Hepatic stellate cell (primary cell): ENCODE measurements at regions not wholly inside any gene's neighbourhood (a gene's known extent, or its start where the extent isn't known, plus 50 kb on each side); places are given as distances from the start of the nearest gene placed in this dataset.

ENCODE experiments used
- DNase-seq: peaks from one replicate; pipeline ENCODE4 v3.0.0; 2011; ENCODE audit warnings: low spot score

- no peak for DNase-seq
These were observed 588.3 kb upstream of the LMCD1 start for GRCh38 chr3:7913283-7913682.

- no peak for DNase-seq
These were observed 586.3 kb upstream of the LMCD1 start for GRCh38 chr3:7915356-7915755.

GRCh38 chr3:7917443-7918151 lies 584.0 kb upstream of the LMCD1 start:
- DNase-seq = no peak

GRCh38 chr3:7920211-7920610 lies 581.4 kb upstream of the LMCD1 start:
- DNase-seq = no peak

GRCh38 chr3:7924228-7924627 lies 577.4 kb upstream of the LMCD1 start:
- DNase-seq = no peak

GRCh38 chr3:7927015-7927414 lies 574.6 kb upstream of the LMCD1 start:
- no peak for DNase-seq

- DNase-seq = no peak
These were observed 573.8 kb upstream of the LMCD1 start for GRCh38 chr3:7927864-7928263.

GRCh38 chr3:7929319-7929889 lies 572.2 kb upstream of the LMCD1 start:
- no peak for DNase-seq

- no peak for DNase-seq
These were observed 567.3 kb upstream of the LMCD1 start for GRCh38 chr3:7934362-7934761.

GRCh38 chr3:7947930-7948329 lies 553.7 kb upstream of the LMCD1 start:
- no peak for DNase-seq

- DNase-seq = no peak
These were observed 550.7 kb upstream of the LMCD1 start for GRCh38 chr3:7950890-7951289.

GRCh38 chr3:7953449-7954014 lies 548.1 kb upstream of the LMCD1 start:
- DNase-seq = no peak

GRCh38 chr3:7957024-7957423 lies 544.6 kb upstream of the LMCD1 start:
- DNase-seq = no peak

- DNase-seq = no peak
These were observed 542.5 kb upstream of the LMCD1 start for GRCh38 chr3:7959094-7959493.

- no peak for DNase-seq
These were observed 541.0 kb upstream of the LMCD1 start for GRCh38 chr3:7960601-7961000.

GRCh38 chr3:7962301-7962700 lies 539.3 kb upstream of the LMCD1 start:
- DNase-seq = no peak

- DNase-seq = no peak
These were observed 536.7 kb upstream of the LMCD1 start for GRCh38 chr3:7964899-7965298.

- DNase-seq = no peak
These were observed 528.6 kb upstream of the LMCD1 start for GRCh38 chr3:7973006-7973405.

GRCh38 chr3:7977245-7978086 lies 524.2 kb upstream of the LMCD1 start:
- DNase-seq = no peak

- DNase-seq = no peak
These were observed 523.6 kb upstream of the LMCD1 start for GRCh38 chr3:7978087-7978422.

GRCh38 chr3:7982126-7982525 lies 519.5 kb upstream of the LMCD1 start:
- DNase-seq = no peak

- no peak for DNase-seq
These were observed 502.2 kb upstream of the LMCD1 start for GRCh38 chr3:7999384-7999783.

- no peak for DNase-seq
These were observed 500.3 kb upstream of the LMCD1 start for GRCh38 chr3:8001307-8001706.
